Erythroblast (primary cell): ENCODE measurements at regions not wholly inside any gene's neighbourhood (a gene's known extent, or its start where the extent isn't known, plus 50 kb on each side); places are given as distances from the start of the nearest gene placed in this dataset.

Experiments used
- GATA1 ChIP-seq: IDR thresholded peaks from 2 replicates; pipeline ENCODE4 v1.6.1; 2011; ENCODE audit warnings: low read depth, mild to moderate bottlenecking, control low read depth, low read length, moderate library complexity
- POLR2A ChIP-seq: IDR thresholded peaks from 2 replicates; pipeline ENCODE4 v1.6.1; 2011; ENCODE audit warnings: mild to moderate bottlenecking, low read length

- TF ChIP-seq POLR2A = no peak
- no peak for TF ChIP-seq GATA1
Measured at GRCh38 chrY:17044272-17044671, 835.7 kb downstream of the CDY2B start.
